ENCODE measurements at regions not wholly inside any gene's neighbourhood (a gene's known extent, or its start where the extent isn't known, plus 50 kb on each side); places are given as distances from the start of the nearest gene placed in this dataset.

DNA sequence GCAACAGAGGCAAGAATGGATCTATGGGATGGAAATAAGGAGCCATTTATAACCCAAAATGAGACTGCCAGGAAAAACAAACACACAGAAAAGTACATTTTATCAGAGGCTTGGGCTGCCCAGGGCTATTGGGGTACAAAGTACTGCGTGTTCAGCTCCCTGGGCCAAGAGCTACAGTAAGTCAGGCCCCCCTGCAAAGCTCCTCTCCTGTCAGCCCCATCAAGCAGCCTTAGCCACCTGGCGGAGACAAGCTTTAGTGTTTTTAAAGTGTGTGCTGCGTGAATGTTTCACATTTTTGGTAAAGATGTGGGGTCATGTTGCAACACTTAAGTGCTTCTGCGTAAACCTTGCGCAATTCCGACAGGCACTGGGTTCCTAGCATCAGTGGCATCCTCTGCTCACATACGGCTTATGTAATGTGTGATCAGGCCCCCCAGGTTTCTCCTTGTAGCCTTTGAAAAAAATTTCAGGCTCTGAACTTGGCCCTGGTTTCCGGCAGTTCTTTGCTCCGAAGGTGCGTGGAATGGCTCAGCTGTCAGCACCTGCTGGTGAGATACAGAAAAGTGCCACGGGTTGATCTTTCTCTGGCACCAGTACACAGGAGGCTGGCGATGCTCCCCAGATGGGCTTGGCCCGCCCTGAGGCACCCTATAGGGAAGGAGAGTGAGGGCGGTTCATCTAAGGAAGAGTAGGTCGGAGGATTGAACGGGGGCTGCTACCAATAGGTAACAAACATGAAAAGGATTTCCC is 198.7 kb upstream of the EEA1 start:
- Mint-ChIP-seq H3K4me1 (peaks cover 0 to 10% (median 0%) of the 10 kb centered on the region in 4 donors), H3K27me3 (peaks cover 0 to 4% (median 0%) of the 10 kb centered on the region in 5 donors), H3K4me3 (no peak overlapping the region), H3K27ac (no peak overlapping the region), H3K36me3 (no peaks in the 10 kb centered on the region), H3K9me3 (no peaks in the 10 kb centered on the region)
- ATAC-seq, result no peak
- POLR2A ChIA-PET, result no interaction called here
- no peak for DNase-seq

DNA sequence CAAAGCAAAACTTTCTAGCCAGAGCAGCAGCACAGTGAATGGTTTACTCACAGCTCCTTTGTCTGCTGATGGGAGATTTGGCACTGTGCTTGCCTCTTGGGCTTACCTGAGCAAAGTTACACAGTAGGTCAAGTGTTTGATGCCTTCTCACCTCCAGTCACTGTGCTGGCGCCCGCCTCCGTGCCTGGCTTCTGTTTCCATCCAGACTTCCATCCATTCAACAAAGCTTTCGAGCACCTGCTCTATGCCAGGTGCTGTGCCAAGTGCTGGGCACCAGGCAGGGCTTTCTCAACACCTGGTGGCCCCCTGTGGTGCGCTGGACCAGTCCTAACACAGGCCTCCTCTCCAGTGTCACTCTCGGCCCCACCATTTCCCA is 199.2 kb upstream of the EEA1 start:
- Mint-ChIP-seq H3K27me3 (peaks cover 0 to 4% (median 0%) of the 10 kb centered on the region in 5 donors), H3K4me3 (no peak overlapping the region), H3K36me3 (no peaks in the 10 kb centered on the region), H3K27ac (no peak overlapping the region), H3K9me3 (no peaks in the 10 kb centered on the region), H3K4me1 (peaks cover 0 to 10% (median 0%) of the 10 kb centered on the region in 4 donors)
- ATAC-seq (no peak), DNase-seq (no peak)
- POLR2A ChIA-PET, result no interaction called here

DNA sequence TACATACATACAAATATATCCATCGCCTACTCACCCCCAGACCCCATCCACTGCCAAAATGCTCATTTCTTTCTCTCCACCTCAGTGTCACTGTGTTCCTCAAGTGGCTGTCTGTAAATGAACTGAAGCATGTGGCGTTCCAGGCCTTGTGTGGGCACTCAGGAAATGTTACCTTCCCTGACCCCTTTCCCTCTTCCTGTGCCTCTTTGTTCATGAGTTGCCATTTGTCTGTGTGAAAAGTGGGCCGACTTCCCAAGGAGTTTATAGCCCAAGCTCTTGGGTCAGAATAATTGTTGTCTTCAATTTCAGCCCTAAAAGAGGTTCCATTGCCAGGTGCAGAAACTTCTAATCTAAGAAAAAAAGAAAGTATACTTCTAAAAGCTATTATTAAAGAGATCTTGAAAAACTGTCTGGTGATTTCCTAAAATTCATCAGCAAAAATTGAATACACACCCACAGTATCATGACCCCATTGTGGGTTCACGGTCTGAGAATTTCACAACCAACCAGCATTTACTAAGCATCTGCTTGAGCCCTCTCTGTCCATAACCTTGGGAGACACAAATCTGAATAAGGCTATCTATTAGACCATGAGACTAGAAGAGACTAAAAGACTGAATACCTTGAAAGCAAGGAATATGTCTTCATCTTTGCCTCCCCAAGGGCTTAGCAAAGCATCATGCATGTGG is 201.4 kb upstream of the EEA1 start:
- peaks cover 5 to 23% (median 12%) of the 10 kb centered on the region in 4 donors for H3K4me1 Mint-ChIP-seq
- no peak for DNase-seq
- H3K4me3 Mint-ChIP-seq, result no peak overlapping the region
- no peaks in the 10 kb centered on the region for H3K36me3 Mint-ChIP-seq
- H3K9me3 Mint-ChIP-seq, result no peaks in the 10 kb centered on the region
- H3K27me3 Mint-ChIP-seq, result no peaks in the 10 kb centered on the region
- POLR2A ChIA-PET, result no interaction called here
- no peak for ATAC-seq
- peak overlapping the region in 1 of 10 donors; percentile 7 for H3K27ac Mint-ChIP-seq

DNA sequence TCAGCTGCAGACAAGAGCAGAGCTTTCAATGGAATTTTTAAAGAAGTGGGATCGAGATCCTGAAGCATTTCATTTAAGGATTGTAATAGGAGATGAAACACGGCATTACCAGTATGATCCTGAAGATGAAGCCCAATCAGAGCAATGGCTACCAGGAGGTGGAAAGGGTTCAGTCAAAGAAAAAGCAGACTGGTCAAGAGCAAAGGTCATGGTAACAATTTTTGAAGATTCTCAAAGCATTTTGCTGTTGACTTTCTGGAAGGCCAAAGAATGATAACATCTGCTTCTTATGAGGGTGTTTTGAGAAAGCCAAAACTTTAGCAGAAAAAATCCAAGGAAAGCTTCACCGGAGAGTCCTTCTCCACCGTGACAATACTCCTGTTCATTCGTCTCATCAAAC is 204.3 kb upstream of the EEA1 start:
- Mint-ChIP-seq H3K4me1 (peaks cover 5 to 44% (median 20%) of the 10 kb centered on the region in 4 donors), H3K9me3 (no peaks in the 10 kb centered on the region), H3K36me3 (no peaks in the 10 kb centered on the region), H3K4me3 (no peak overlapping the region), H3K27me3 (no peaks in the 10 kb centered on the region), H3K27ac (no peak overlapping the region)
- ATAC-seq (no peak), DNase-seq (no peak)
- POLR2A ChIA-PET, result no interaction called here

DNA sequence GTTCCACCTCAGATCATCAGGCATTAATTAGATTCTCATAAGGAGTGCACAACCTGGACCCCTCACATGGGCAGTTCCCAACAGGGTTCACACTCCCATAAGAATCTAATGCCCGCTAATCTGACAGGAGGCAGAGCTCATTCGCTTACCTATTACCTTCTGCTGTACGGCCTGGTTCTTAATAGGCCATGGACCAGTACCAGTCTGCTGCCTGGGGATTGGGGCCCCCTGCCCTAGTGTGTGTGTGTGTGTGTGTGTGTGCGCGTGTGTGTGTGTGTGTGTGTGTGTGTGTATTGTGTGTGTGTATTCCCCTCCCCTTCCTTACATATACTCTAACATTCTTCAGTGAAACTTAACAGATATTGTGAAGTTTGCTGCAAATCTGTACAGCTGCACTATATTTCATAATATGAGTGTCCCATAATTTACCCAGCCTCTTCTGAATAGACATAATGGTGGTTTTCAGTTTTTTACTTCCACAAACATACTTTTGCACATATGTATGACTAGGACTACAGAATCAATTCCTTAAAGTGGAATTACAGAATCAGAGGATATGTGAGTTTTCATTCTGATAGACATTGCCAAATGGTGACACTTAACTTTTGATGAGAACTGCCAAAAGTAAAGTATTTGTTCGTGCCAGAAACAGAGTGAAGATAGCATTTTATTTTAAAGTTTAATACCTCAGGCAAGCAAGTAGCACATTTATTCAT is 205.2 kb upstream of the EEA1 start:
- peaks cover 5 to 52% (median 20%) of the 10 kb centered on the region in 4 donors for H3K4me1 Mint-ChIP-seq
- POLR2A ChIA-PET, result no interaction called here
- H3K27ac Mint-ChIP-seq, result peak overlapping the region in 1 of 10 donors; percentile 84
- H3K4me3 Mint-ChIP-seq, result no peak overlapping the region
- H3K27me3 Mint-ChIP-seq, result no peaks in the 10 kb centered on the region
- no peaks in the 10 kb centered on the region for H3K9me3 Mint-ChIP-seq
- DNase-seq, result no peak
- no peaks in the 10 kb centered on the region for H3K36me3 Mint-ChIP-seq
- ATAC-seq, result no peak

DNA sequence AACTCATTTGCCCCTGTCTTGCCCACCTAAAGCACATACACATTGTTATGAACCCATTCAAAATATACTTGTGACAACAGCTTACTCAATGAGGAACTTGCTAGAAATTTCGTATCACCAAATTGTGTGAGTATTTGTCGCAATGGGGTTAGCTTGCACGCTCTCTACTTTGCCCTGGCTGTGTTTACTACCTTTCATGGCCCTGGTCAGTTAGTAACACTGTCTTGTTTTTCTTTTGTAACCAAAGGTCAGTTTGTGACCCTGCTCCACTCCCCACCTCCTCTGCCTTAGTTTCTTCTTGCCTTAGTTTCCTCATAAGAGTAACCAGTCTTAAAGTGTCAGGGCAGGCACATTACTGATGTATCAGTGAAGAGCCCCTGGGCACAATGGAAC is 205.8 kb upstream of the EEA1 start:
- no peak for ATAC-seq
- Mint-ChIP-seq H3K9me3 (no peaks in the 10 kb centered on the region), H3K27me3 (no peaks in the 10 kb centered on the region), H3K36me3 (no peaks in the 10 kb centered on the region), H3K4me1 (peaks cover 5 to 58% (median 20%) of the 10 kb centered on the region in 4 donors), H3K27ac (peak overlapping the region in 7 of 10 donors; percentile 2 to 88 (median 49)), H3K4me3 (peak overlapping the region in 2 of 10 donors; percentile 4 to 51)
- POLR2A ChIA-PET, result no interaction called here
- DNase-seq, result no peak

DNA sequence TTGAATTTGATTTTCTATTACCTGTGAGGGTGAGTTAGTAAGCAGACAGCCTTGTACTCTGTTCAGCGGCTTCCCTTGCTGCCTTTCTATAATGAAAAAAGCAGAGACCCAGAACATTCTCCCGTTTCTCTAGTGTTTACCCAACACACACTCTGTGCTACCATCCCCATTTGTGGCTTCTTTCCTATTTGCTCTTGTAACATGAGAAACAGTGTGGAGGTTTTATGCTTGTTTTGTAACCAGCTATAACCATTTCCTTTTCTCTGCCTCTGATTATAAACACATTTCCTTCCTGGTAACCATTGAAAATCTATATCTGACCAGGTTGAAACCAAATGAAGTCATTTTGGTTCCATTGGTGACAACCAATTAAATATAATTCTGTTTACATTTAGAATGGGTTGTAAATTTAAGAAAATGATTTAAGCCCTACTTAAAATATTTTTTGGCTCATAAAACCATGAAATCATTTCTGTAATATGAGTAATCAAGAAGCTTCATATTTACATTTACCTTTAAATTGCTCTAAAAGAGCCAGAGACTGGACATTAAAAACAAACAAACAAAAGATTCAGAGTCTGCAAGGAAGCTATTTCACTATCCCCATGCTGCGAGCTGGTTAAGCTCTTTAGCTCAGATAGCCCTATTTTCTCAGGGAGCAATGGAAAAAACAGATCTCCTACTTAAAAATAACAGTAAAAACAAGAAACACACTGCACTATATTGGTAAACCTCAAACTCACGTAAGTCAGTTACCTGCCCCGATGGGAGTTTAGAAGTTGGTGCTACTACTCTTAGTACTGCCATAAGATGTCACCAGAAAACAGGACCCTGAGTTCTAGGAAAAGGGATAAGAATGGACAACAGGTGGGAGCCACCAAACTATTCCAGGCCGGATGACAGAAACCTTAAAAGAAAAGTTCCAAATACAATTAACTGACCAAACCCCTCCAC is 206.5 kb upstream of the EEA1 start:
- Mint-ChIP-seq H3K4me3 (peak overlapping the region in 2 of 10 donors; percentile 4 to 51), H3K27me3 (no peaks in the 10 kb centered on the region), H3K36me3 (no peaks in the 10 kb centered on the region), H3K4me1 (peaks cover 5 to 55% (median 20%) of the 10 kb centered on the region in 4 donors), H3K9me3 (peaks cover 0 to 2% (median 0%) of the 10 kb centered on the region in 9 donors), H3K27ac (peak overlapping the region in 7 of 10 donors; percentile 2 to 88 (median 46))
- DNase-seq, result no peak
- POLR2A ChIA-PET, result no interaction called here
- no peak for ATAC-seq

DNA sequence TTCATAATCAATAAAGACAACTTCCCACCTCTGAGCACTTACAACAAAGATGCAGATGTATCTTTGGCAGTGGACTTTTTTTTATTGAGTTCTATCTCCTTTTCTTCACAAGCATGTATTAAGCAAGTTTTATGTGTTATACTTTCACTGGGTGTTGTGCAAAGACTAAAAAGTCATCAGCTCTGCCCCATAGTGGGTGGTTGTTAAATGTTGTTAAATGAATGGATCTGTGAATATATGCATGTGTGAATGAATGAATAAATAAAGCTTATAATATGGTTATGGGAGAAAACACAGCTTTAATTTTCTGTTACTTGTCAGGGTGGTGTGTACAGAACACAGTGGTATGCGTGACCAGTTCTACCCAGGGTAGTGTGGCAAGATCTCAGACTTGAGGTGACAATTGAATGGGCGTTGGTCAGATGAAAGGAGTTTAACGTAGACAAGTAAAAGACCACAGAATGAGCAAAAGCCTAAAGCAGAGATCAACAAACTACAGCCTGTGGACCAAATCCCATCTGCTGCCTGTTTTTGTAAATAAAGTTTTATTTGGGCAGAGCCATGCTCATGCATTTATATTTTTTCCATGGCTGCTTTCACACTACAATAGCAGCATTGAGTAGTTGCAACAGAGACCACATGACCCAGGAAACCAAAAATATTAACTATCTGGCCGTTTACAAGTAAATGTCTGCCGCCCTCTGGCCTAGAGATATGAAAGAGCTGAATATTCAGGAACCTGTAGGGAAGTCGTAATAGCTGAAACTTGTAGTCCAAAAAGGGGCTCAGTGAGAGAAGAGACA is 207.4 kb upstream of the EEA1 start:
- peaks cover 0 to 8% (median 0%) of the 10 kb centered on the region in 9 donors for H3K9me3 Mint-ChIP-seq
- H3K27me3 Mint-ChIP-seq, result no peaks in the 10 kb centered on the region
- POLR2A ChIA-PET, result no interaction called here
- H3K27ac Mint-ChIP-seq, result peak overlapping the region in 1 of 10 donors; percentile 24
- no peaks in the 10 kb centered on the region for H3K36me3 Mint-ChIP-seq
- no peak for ATAC-seq
- H3K4me3 Mint-ChIP-seq, result no peak overlapping the region
- no peak for DNase-seq
- peaks cover 5 to 54% (median 20%) of the 10 kb centered on the region in 4 donors for H3K4me1 Mint-ChIP-seq

DNA sequence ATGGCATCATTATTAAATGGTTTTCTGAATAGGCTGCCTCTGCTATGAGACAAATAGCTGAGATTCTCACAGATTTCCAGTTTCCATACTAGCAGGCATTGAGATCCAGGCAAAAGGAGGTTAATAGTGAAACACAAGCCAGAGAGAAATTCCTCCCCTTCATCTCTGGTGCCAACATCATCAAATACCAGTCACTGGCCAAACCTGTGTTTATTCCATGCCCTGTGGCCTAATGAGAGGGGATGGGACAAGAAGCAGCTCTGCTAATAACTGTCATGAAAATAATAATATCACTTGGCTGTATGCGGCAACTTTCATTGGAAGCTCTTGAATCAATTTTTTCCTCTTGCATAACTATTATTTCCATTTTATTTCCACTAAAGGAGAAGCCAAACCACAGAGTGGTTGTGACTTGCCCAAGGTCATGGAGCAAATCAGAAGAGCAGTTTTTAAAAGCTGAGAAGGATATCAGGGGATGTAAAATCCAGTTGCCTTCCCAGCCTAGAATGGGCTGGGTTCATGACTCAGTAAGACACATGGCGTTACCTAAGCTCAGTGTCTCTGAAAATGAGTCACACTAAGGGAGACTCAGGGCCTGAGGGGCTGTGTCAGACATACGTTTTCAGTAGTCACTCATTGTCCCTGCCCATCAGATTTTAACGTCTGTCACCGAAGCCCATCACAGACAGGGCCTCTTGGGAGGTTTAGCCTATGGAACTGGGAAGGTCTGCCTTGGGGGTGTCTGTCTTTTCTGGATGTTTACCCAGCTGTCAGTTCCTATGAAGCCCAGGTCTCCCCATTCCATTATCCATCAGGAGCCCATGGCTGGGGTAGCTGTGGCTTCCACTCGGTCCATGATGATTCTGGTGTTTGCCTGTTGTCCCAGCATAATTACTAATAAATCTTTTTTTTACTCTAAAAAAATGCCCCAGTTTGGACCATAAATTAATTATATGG is 208.8 kb upstream of the EEA1 start:
- peaks cover 0 to 8% (median 3%) of the 10 kb centered on the region in 9 donors for H3K9me3 Mint-ChIP-seq

DNA sequence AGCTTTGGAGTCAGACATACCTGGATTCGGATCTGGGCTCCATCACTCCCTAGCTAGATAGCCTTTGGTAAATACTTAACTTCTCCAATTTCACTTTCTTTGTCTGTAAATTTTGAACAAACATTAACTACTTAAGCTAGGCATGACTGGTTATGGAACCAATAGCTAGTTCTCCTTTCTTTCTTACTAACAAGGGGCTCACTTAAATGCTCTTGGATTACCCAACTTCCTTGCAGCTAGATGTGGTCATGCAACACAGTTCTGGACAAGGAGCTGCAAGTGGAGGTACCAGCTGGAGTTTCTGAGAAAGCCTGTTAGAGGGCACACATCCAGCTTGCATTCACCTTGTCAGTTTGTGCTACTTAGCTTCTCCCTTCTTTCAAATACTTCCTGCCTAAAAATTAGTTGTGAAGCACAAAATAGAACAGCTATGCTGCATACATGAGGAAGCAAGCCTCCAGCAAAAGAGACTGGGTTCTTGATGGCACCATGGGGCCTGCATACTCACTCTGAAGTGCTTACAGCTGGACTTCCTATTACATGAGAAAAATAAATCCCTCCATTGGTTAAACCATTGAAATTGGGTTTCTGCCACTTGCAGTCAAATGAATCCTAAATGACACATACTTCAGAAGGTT is 210.1 kb upstream of the EEA1 start:
- peak overlapping the region in 2 of 10 donors; percentile 42 to 43 for H3K27ac Mint-ChIP-seq
- peaks cover 0 to 5% (median 0%) of the 10 kb centered on the region in 3 donors for H3K36me3 Mint-ChIP-seq
- ATAC-seq (no peak), DNase-seq (no peak)
- peaks cover 0 to 8% (median 3%) of the 10 kb centered on the region in 9 donors for H3K9me3 Mint-ChIP-seq
- POLR2A ChIA-PET, result no interaction called here
- no peaks in the 10 kb centered on the region for H3K27me3 Mint-ChIP-seq
- peaks cover 5 to 54% (median 19%) of the 10 kb centered on the region in 4 donors for H3K4me1 Mint-ChIP-seq
- H3K4me3 Mint-ChIP-seq, result no peak overlapping the region

More for the DNA sequence above, 208.8 kb upstream of the EEA1 start:
- Mint-ChIP-seq H3K4me3 (no peak overlapping the region), H3K27ac (peak overlapping the region in 1 of 10 donors; percentile 39), H3K36me3 (peaks cover 0 to 5% (median 0%) of the 10 kb centered on the region in 3 donors), H3K27me3 (no peaks in the 10 kb centered on the region), H3K4me1 (peaks cover 5 to 54% (median 20%) of the 10 kb centered on the region in 4 donors)
- DNase-seq (no peak), ATAC-seq (no peak)
- POLR2A ChIA-PET, result no interaction called here
